HG03025 (cell line): ENCODE measurements at regions not wholly inside any gene's neighbourhood (a gene's known extent, or its start where the extent isn't known, plus 50 kb on each side); places are given as distances from the start of the nearest gene placed in this dataset.

ENCODE experiments used
- ATAC-seq: cut with Tn5 transposase; IDR thresholded peaks from one replicate; pipeline ENCODE4 v1.9.1; 2021; ENCODE audit warnings: mild to moderate bottlenecking, moderate library complexity; ENCODE audit not compliant: unreplicated experiment, low FRiP score

GRCh38 chr9:88809355-88810161 is 181.7 kb upstream of the S1PR3 start:
- ATAC-seq: no peak

GRCh38 chr9:88810826-88811225 is 180.4 kb upstream of the S1PR3 start:
- no peak for ATAC-seq

DNA sequence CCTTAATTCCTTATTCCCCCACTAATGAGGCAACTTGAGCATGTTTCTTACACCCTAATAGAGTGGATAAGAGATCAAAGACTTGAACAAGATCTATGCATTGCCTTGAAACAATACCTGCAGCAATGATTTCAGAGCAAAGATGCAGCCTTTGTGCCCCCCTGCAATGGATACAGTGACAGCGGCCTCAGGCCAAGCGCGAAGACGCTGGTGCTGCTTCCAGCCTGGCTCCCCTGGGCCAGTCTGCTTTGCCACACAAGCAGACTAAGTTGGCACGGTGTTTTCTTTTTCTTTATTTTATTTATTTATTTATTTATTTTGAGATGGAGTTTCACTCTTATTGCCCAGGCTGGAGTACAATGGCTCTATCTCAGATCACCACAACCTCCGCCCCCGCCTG is 179.8 kb upstream of the S1PR3 start:
- ATAC-seq: no peak

DNA sequence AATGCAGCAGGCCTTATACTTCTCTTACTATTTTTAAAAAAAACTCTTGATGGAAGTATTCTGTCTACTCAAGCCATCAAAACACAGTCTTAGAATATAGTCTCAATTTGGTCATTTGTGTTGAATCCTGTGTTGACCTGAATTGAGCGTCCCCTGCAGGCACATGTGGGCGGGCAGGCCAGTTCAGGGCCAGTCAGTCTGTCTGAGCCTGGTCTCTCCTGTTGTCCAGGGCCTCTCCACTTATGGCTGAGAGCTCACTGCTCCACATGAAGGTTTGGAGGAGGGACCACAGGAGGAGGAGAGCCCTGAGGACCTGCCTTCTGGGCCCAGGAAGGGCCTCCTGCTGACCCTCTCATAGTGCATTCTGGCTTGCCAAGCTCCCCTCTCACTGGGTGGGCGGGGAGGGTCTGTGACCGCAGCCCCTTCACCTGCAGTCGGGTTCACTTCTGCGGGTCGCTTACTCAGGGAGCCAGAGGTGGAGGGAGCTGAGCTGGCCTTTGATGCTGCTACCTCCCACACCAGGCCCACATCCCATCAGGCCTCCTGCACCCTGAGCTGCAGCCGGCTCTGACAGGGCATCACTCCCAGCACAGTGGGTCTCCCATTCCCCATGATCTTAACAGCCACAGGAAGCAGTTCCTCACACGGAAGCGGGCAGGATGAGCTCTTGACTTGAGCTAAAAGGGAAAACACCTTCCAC is 178.2 kb upstream of the S1PR3 start:
- ATAC-seq: no peak

GRCh38 chr9:88813638-88814209 is 177.5 kb upstream of the S1PR3 start:
- ATAC-seq: no peak

DNA sequence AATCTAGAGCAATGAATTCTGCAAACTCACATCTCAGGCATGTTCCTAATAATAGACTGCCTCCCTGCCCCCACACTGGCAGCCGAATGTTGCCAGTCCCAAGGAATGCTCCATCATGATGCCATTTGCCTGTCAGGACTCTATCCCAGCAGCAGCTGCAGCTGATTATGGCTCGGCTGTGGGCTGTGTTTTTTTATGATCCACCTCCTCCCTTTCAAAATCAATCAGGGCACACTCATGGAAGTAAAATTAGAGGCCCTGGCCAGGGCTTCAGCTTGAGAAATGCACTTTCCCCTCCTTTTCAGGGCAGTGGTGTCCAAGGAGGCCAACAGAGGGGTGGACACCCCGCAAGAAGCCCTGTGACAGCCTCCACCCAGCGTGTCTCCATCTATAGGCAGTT is 176.7 kb upstream of the S1PR3 start:
- no peak for ATAC-seq

DNA sequence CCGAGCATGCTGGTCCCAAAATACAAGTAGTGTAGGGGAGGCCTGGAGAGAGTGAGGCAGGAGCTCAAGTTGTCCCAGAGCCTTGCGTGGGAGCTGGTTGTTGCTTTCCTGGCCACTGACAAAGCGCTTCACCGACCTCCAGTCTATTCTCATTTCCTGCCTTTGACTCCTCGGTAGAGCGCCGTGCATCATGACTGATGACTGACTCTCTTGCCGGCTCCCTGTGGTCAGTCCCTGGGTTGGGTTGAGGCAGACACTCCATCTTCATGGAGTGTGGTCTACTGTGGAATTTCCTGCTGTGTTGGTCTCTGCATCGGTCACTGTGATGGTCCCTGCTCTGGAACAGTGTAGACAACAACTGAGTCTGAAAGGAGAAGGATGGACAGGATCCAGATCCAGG is 175.1 kb upstream of the S1PR3 start:
- no peak for ATAC-seq

DNA sequence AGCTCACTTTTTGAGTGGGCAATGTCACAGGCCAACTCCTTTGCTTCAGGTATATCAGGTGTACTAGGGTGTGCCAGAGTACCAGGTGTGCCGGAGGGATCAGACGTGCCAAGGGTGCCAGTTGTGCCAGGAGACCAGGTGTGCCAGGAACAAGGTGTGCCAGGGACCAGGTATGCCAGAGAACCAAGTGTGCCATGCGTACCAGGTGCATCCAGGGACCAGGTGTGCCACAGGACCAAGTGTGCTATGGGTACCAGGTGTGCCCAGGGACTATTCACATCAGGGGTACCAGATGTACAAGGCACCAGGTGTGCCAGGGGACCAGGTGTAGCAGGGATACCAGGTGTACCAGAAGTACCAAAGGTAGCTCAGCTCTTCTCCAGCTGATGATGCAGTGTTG is 174.7 kb upstream of the S1PR3 start:
- ATAC-seq: no peak

- ATAC-seq: no peak
These were observed 173.6 kb upstream of the S1PR3 start for GRCh38 chr9:88817628-88818027.

DNA sequence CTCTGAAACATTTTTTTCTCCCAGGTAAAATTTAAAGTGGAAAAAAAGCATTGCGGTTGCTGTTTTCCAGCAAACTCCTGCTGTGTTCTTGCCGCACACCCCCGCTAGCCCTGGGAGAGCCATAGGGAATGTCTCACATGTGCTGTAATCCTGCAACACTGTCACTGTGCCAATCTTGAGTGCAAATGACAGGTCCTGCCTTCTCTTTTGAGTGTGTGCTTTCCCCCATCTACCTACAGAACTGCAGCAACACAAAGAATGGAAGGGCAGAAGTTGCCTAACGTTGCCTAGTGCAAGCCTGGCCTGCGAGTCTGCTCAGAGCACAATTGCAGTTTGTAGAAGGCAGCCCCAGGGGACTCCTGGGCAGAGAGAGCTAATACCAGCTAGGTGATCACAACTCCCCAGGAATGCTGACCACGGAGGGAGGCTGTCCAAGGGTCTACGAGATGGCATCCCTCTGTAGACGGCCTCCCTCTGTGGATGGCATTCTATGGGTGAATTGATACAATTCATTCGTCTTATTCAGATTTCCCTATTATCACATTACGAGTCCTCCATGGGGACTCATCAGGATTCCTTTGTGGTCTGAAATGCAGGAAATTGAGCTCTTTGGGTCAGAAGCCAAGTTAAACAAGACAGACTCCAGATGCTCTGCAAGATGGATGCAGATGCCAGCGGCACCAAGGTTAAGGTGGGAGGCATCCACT is 172.6 kb upstream of the S1PR3 start:
- no peak for ATAC-seq

DNA sequence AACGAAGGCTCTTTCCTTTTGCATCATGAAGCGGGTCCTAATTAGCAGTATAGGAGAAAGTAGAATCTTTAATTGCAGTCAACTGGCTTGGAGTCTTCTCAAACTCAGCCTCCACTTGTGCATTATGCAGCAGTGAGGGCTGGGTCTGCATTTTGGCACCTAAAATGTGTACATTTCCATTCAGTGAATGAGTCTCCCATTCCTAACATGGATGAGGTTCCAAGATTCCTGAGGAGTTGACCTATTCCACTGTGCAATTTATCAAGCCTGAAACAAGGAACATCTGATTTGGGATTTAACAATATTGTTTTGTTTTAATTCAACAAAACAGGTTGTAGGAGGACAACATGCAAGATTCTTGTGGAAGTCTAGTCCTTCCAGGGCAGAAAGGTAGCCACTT is 171.8 kb upstream of the S1PR3 start:
- ATAC-seq: no peak

DNA sequence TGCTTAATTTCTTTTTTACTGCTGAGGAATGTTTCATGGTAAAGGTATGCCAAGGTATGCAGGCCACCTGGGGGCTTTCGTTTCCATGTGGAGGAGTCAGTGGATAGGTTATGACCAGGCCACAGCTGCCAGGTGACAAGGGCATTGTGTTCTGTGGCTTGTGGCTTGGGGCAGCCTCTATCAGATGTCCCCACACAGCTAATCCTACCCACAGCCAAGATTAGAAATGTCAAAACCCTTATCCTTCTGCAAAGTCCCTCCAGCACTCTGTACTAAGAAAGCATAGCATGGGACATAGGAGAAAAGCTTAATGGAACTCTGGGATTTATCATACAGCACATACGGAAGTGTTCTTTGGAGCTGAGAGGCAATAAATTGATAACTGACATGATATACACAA is 171.2 kb upstream of the S1PR3 start:
- no peak for ATAC-seq

GRCh38 chr9:88821033-88821745 is 170.1 kb upstream of the S1PR3 start:
- no peak for ATAC-seq

GRCh38 chr9:88821746-88822106 is 169.5 kb upstream of the S1PR3 start:
- ATAC-seq: no peak

- ATAC-seq: no peak
These were observed 166.6 kb upstream of the S1PR3 start for GRCh38 chr9:88824711-88825110.

- ATAC-seq: no peak
These were observed 165.1 kb upstream of the S1PR3 start for GRCh38 chr9:88826181-88826580.

GRCh38 chr9:88826771-88827181 is 164.5 kb upstream of the S1PR3 start:
- no peak for ATAC-seq

GRCh38 chr9:88828018-88828417 is 163.2 kb upstream of the S1PR3 start:
- ATAC-seq: no peak

DNA sequence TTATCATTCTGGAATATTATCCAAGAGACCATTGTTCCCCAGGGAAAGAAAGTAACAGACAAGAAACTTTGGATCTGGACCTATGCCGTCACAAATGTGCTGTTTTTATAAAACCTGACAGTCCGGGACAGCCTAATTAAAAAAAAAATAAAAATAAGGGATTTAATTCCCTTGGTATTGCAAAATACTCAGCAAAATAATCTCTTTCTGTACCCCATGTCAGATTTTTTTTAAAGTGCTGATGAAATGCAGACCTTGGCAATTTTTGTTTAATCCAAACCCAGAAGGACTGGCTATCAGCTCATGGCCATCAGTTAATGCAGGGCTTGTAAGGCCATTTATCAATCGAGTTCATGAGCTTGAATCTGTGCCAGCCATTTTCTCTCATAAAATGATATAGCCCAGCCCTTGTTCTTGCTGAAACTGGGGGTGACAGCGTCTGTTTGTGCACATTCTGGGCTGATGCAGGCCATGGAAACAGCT is 162.7 kb upstream of the S1PR3 start:
- no peak for ATAC-seq

- peak; percentile 59 for ATAC-seq
These were observed 162.0 kb upstream of the S1PR3 start for GRCh38 chr9:88829276-88829675.
